ENCODE measurements at regions not wholly inside any gene's neighbourhood (a gene's known extent, or its start where the extent isn't known, plus 50 kb on each side); places are given as distances from the start of the nearest gene placed in this dataset.

- CTCF ChIA-PET, result no interaction called here
- no peak overlapping the region for H3K4me3 ChIP-seq (ENCODE audit: low read depth in 2 of 2, low read length in 2 of 2)
These were observed 169.6 kb upstream of the SMIM23 start for GRCh38 chr5:171615705-171616640.

GRCh38 chr5:171617266-171617665 lies 168.4 kb upstream of the SMIM23 start:
- ChIA-PET CTCF (no interaction called here), POLR2A (no interaction called here)
- no peak for DNase-seq (ENCODE audit: low read depth, low spot score)
- Histone ChIP-seq H3K4me3 (ENCODE audit: low read depth in 2 of 2, low read length in 2 of 2) (no peak overlapping the region), H3K27ac (ENCODE audit: low read length) (no peak overlapping the region), H3K9me3 (ENCODE audit: control insufficient read depth, insufficient read depth, low read depth, low read length) (no peaks in the 10 kb centered on the region), H3K4me1 (ENCODE audit: control insufficient read depth, insufficient read depth, low read length) (no peaks in the 10 kb centered on the region), H3K27me3 (ENCODE audit: control insufficient read depth, insufficient read depth, low read length) (no peaks in the 10 kb centered on the region; the same call in 1 of the 2 replicates), H3K36me3 (ENCODE audit: control insufficient read depth, insufficient read depth, low read length) (no peaks in the 10 kb centered on the region)
- in situ Hi-C loops (cut with HindIII; ENCODE audit: low pct_unique_long_range_greater_than_20kb, low sequenced_read_pairs), result no loop called here
- ATAC-seq, result no peak
- no peak for TF ChIP-seq CTCF (IDR thresholded peaks at IDR 0.05)
- TF ChIP-seq POLR2AphosphoS5 (IDR thresholded peaks at IDR 0.05; ENCODE audit: low read depth, low read length), result no peak
- no peak for TF ChIP-seq SIN3A (IDR thresholded peaks at IDR 0.05; ENCODE audit: borderline replicate concordance, insufficient read depth, low read depth, low read length)
- no peak for TF ChIP-seq REST (IDR thresholded peaks at IDR 0.05; ENCODE audit: insufficient read depth in 1 of 2, low read depth in 2 of 2, low read length in 1 of 2)
- no peak for TF ChIP-seq TCF7L2 (IDR thresholded peaks at IDR 0.05; ENCODE audit: low read depth, low read length)
- intact Hi-C loops (cut with micrococcal nuclease; ENCODE audit: unreplicated experiment), result no loop called here
- BruUV-seq (replicated peaks), result no TSS peak

More at GRCh38 chr5:171615705-171616640, 169.6 kb upstream of the SMIM23 start:
- H3K4me1 ChIP-seq (ENCODE audit: control insufficient read depth, insufficient read depth, low read length), result no peaks in the 10 kb centered on the region
- H3K27me3 ChIP-seq (ENCODE audit: control insufficient read depth, insufficient read depth, low read length), result no peaks in the 10 kb centered on the region; the same call in 1 of the 2 replicates
- TF ChIP-seq TCF7L2 (IDR thresholded peaks at IDR 0.05; ENCODE audit: low read depth, low read length) (no peak), SIN3A (IDR thresholded peaks at IDR 0.05; ENCODE audit: borderline replicate concordance, insufficient read depth, low read depth, low read length) (no peak), POLR2AphosphoS5 (IDR thresholded peaks at IDR 0.05; ENCODE audit: low read depth, low read length) (no peak), REST (IDR thresholded peaks at IDR 0.05; ENCODE audit: insufficient read depth in 1 of 2, low read depth in 2 of 2, low read length in 1 of 2) (no peak), CTCF (IDR thresholded peaks at IDR 0.05) (no peak)
- POLR2A ChIA-PET, result no interaction called here
- H3K36me3 ChIP-seq (ENCODE audit: control insufficient read depth, insufficient read depth, low read length), result no peaks in the 10 kb centered on the region
- ATAC-seq, result 0 out of 2 replicates have a peak, but pooled peaks have one; percentile 50
- no TSS peak for BruUV-seq (replicated peaks)
- H3K27ac ChIP-seq (ENCODE audit: low read length), result no peak overlapping the region
- no peak for DNase-seq (ENCODE audit: low read depth, low spot score)
- intact Hi-C loops (cut with micrococcal nuclease; ENCODE audit: unreplicated experiment) (no loop called here), in situ Hi-C loops (cut with HindIII; ENCODE audit: low pct_unique_long_range_greater_than_20kb, low sequenced_read_pairs) (no loop called here)
- H3K9me3 ChIP-seq (ENCODE audit: control insufficient read depth, insufficient read depth, low read depth, low read length), result no peaks in the 10 kb centered on the region

All from Panc1 (cell line).